Coronary artery (tissue), 2 donors: ENCODE measurements at regions not wholly inside any gene's neighbourhood (a gene's known extent, or its start where the extent isn't known, plus 50 kb on each side); places are given as distances from the start of the nearest gene placed in this dataset.
"Not testable (repeated sequence)": the region's sequence is repeated elsewhere in the genome, so short reads cannot be mapped to it uniquely, and the experiment has no call there.

ENCODE experiments used
- DNase-seq: peaks from one replicate; pipeline ENCODE4 v3.0.0-alpha.2; 2017; ENCODE audit warnings: low spot score
- H3K27ac ChIP-seq, 2 donors: fragments of 200-600 bp; sonication (generic); one replicate each; pipeline ENCODE4 v1.5.1; 2016 to 2019
- H3K4me3 ChIP-seq: fragments of 200-600 bp; sonication (generic); 2 replicates; pipeline ENCODE4 v1.5.1; 2016; ENCODE audit warnings: mild to moderate bottlenecking, moderate library complexity
- TF ChIP-seq, protein P1 (sequence below): fragments of 200-600 bp; sonication (generic); IDR thresholded peaks from one replicate; pipeline ENCODE4 v1.5.1; 2019; ENCODE audit warnings: antibody characterized with exemption

DNA sequence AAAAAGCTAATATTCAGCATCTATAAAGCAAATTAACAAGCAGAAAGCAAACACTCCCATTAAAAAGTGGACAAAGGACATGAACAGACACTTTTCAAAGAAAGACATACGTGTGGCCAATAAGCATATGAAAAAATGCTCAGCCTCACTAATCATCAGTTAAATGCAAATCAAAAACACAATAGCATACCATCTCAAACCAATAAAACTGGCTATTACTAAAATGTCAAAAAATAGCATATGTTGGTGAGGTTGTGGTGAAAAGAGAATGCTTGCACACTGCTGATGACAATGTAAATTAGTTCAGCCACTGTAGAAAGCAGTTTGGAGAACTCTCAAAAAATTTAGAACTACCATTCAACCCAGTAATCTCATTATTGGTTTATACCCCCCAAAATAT is 284.6 kb upstream of the KCND2 start:
- H3K27ac ChIP-seq: no peak overlapping the region
- TF ChIP-seq, protein P1, sequence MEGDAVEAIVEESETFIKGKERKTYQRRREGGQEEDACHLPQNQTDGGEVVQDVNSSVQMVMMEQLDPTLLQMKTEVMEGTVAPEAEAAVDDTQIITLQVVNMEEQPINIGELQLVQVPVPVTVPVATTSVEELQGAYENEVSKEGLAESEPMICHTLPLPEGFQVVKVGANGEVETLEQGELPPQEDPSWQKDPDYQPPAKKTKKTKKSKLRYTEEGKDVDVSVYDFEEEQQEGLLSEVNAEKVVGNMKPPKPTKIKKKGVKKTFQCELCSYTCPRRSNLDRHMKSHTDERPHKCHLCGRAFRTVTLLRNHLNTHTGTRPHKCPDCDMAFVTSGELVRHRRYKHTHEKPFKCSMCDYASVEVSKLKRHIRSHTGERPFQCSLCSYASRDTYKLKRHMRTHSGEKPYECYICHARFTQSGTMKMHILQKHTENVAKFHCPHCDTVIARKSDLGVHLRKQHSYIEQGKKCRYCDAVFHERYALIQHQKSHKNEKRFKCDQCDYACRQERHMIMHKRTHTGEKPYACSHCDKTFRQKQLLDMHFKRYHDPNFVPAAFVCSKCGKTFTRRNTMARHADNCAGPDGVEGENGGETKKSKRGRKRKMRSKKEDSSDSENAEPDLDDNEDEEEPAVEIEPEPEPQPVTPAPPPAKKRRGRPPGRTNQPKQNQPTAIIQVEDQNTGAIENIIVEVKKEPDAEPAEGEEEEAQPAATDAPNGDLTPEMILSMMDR: no peak
- no peak overlapping the region for H3K4me3 ChIP-seq
- DNase-seq: no peak

DNA sequence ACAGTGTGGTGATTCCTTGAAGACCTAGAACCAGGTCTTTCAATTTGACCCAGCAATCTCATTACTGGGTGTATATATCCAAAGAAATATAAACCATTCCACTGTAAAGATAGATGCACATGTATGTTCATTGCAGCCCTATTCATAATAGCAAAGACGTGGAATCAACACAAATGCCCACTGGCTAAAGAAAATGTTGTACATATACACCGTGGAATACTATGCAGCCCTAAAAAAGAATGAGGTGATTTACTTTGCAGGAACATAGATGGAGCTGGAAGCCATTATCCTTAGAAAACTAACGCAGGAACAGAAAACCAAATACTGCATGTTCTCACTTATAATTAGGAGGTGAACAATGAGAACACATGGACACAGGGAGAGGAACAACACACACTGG is 278.0 kb upstream of the KCND2 start:
- Histone ChIP-seq H3K27ac (no peak overlapping the region), H3K4me3 (no peak overlapping the region)
- TF ChIP-seq, protein P1: no peak
- DNase-seq: no peak

DNA sequence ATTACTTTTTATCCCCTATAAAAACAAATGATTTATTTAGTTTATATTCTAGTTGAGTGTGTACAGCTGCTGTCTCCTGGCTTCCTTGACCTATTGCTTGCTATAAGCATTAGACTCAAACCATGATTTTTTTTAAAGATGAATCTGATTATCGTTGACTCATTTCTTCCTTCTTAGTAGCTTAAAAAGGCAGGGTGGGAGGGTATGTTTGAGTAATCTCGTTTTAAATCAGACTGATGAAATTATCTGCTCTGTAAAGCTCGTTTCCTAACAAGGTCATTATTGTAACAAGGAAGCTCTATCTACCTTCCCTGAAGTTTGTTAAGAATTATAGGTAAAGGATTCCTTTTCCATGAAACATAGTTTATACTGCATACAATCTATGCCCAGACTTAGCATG is 276.3 kb upstream of the KCND2 start:
- no peak for DNase-seq
- H3K4me3 ChIP-seq: no peak overlapping the region
- no peak overlapping the region for H3K27ac ChIP-seq
- TF ChIP-seq, protein P1: no peak

DNA sequence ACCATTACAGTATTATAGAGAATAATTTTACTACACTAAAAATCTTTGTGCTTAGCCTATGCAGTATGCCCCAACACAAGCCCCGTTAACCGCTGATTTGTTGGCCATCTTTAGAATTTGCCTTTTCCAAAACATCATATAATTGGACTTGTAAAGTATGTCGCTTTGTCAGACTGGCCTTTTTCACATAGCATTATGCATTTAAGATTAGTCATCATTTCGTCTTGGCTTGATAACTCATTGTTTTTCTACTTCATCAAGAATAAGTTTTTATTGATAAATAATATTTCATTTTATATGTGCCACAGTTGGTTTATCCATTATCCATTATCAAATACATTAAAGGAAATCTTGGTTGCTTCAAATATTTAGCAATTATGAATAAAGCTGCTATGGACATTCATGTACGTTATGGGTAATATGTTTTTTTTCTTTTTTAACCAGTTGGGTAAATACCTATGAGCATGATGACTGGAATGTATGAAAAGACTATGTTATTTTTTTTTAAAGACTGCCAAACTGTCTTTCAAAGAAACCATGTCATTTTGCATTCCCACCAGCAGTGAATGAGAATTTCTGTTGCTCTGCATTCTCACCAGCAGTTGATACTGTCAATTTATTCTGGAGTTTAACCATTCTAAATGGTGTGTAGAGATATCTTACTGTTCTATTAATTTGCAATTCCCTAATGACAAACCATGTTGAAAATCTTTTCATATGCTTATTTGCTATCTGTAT is 273.1 kb upstream of the KCND2 start:
- TF ChIP-seq, protein P1: no peak
- no peak for DNase-seq
- Histone ChIP-seq H3K27ac (no peak overlapping the region), H3K4me3 (no peak overlapping the region)

DNA sequence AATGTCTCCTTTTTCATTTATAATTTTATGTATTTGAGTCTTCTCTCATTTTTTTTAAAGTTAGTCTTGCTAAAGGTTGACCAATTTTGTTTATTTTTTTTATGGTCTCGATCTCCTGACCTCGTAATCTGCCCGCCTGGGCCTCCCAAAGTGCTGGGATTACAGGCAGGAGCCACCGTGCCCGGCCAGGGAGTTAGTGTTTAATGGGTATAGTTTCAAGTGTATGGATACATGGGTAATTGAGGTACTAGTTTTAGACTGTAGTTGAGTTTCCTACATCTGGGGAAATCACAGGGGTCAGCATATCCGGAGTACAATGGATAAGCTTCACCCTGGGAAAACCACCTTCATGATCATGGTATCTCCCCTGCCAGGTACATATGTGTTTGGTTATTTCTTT is 267.3 kb upstream of the KCND2 start:
- no peak for DNase-seq
- TF ChIP-seq, protein P1: no peak
- H3K4me3 ChIP-seq: no peak overlapping the region
- H3K27ac ChIP-seq: no peak overlapping the region

DNA sequence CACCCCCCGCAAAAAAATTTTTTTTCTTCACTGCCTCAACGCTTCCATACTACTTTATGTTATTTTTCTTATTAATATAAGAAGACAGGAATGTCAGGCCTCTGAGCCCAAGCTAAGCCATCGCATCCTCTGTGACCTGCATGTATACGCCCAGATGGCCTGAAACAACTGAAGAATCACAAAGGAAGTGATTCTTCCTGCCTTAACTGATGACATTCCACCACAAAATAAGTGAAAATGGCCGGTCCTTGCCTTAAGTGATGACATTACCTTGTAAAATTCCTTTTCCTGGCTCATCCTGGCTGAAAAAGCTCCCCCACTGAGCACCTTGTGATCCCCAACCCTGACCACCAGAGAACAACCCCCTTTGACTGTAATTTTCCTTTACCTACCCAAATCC is 258.7 kb upstream of the KCND2 start:
- H3K27ac ChIP-seq, H3K4me3 ChIP-seq, DNase-seq: not testable (repeated sequence)

DNA sequence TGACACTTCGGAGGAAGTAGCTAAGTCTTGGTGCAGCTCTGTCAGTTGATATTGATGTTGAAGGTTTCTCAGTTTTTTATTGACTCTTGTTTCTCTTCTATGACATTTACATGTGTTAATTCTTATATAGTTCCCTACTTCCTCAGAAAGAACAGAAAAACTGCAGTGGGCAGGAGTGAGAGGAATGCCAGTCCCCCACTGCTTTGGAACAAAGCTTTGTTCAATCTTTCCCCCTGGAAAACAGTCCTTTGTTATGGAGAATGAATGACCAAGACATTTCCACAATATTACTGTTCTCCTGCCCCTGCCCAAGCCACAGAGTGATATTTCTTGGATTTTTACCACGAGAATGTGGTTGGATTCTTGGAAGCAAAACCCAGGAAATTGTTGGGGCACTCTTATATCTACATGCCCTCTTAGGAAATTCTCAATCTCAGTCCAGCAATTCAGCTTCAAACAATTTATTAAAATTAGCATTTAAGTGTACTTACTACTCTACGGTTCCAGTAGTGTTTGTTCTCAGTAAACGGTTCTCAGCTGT is 258.0 kb upstream of the KCND2 start:
- DNase-seq: no peak
- Histone ChIP-seq H3K27ac (no peak overlapping the region), H3K4me3 (no peak overlapping the region)
- TF ChIP-seq, protein P1: no peak
